ENCODE measurements at regions not wholly inside any gene's neighbourhood (a gene's known extent, or its start where the extent isn't known, plus 50 kb on each side); places are given as distances from the start of the nearest gene placed in this dataset.

GRCh38 chr10:108583877-108584276, 1339.4 kb downstream of the XPNPEP1 start:
- H3K27me3 ChIP-seq (ENCODE audit: control insufficient read depth in 4 of 4, insufficient read depth in 4 of 4, low read length in 3 of 4), result no peaks in the 10 kb centered on the region
- H3K36me3 ChIP-seq (ENCODE audit: control insufficient read depth in 4 of 4, insufficient read depth in 3 of 4, low read depth in 1 of 4, low read length in 3 of 4), result no peaks in the 10 kb centered on the region
- H3K4me3 ChIP-seq (ENCODE audit: low read depth in 1 of 3, low read length in 3 of 3), result no peak overlapping the region
- no peak overlapping the region for H3K27ac ChIP-seq (ENCODE audit: low read depth in 1 of 2, low read length in 2 of 2)
- DNase-seq (ENCODE audit: low spot score), result no peak
- no peaks in the 10 kb centered on the region for H3K9me3 ChIP-seq (ENCODE audit: control insufficient read depth in 4 of 4, low read length in 3 of 4)
- peaks cover 2 to 18% (median 13%) of the 10 kb centered on the region in 4 donors for H3K4me1 ChIP-seq (ENCODE audit: control insufficient read depth in 4 of 4, insufficient read depth in 4 of 4, low read length in 3 of 4)
- H3K9ac ChIP-seq (ENCODE audit: low read depth in 1 of 2, low read length in 2 of 2), result no peak overlapping the region
- WGBS, result 16% methylated on average over 1 of the region's 1 CpG
- TF ChIP-seq HNF4A (conservative IDR thresholded peaks at IDR 0.05) (peak in 1 of 2 donors; percentile 39), FOXA1 (IDR thresholded peaks at IDR 0.05) (no peak), RXRA (IDR thresholded peaks at IDR 0.05) (peak in 1 of 2 donors; percentile 23), JUND (IDR thresholded peaks at IDR 0.05) (peak in 1 of 2 donors; percentile 9)

GRCh38 chr10:108582888-108583287, 1340.4 kb downstream of the XPNPEP1 start:
- Histone ChIP-seq H3K36me3 (ENCODE audit: control insufficient read depth in 4 of 4, insufficient read depth in 3 of 4, low read depth in 1 of 4, low read length in 3 of 4) (no peaks in the 10 kb centered on the region), H3K4me1 (ENCODE audit: control insufficient read depth in 4 of 4, insufficient read depth in 4 of 4, low read length in 3 of 4) (peaks cover 5 to 27% (median 17%) of the 10 kb centered on the region in 4 donors), H3K9ac (ENCODE audit: low read depth in 1 of 2, low read length in 2 of 2) (no peak overlapping the region), H3K27ac (ENCODE audit: low read depth in 1 of 2, low read length in 2 of 2) (no peak overlapping the region), H3K9me3 (ENCODE audit: control insufficient read depth in 4 of 4, low read length in 3 of 4) (no peaks in the 10 kb centered on the region), H3K4me3 (ENCODE audit: low read depth in 1 of 3, low read length in 3 of 3) (no peak overlapping the region), H3K27me3 (ENCODE audit: control insufficient read depth in 4 of 4, insufficient read depth in 4 of 4, low read length in 3 of 4) (no peaks in the 10 kb centered on the region)
- no peak for DNase-seq (ENCODE audit: low spot score)
- TF ChIP-seq NR2F2 (IDR thresholded peaks at IDR 0.05) (no peak), REST (IDR thresholded peaks at IDR 0.05) (no peak), YY1 (IDR thresholded peaks at IDR 0.05) (peak; percentile 21), ATF3 (IDR thresholded peaks at IDR 0.05) (no peak), HNF4G (IDR thresholded peaks at IDR 0.05) (no peak), JUND (IDR thresholded peaks at IDR 0.05) (peak in 1 of 2 donors; percentile 89), HNF4A (conservative IDR thresholded peaks at IDR 0.05) (peak in 1 of 2 donors; percentile 85), FOXA1 (IDR thresholded peaks at IDR 0.05) (no peak), MAX (IDR thresholded peaks at IDR 0.05) (no peak), TAF1 (conservative IDR thresholded peaks at IDR 0.05) (no peak), RXRA (IDR thresholded peaks at IDR 0.05) (peak in 1 of 2 donors; percentile 71), SP1 (IDR thresholded peaks at IDR 0.05) (no peak), CTCF (IDR thresholded peaks at IDR 0.05; ENCODE audit: low read depth, low read length, missing input control) (no peak), ZBTB33 (IDR thresholded peaks at IDR 0.05) (no peak), RAD21 (IDR thresholded peaks at IDR 0.05) (no peak), EGR1 (IDR thresholded peaks at IDR 0.05; ENCODE audit: low read depth in 2 of 2) (no peak), GABPA (IDR thresholded peaks at IDR 0.05 in 1 of 2, conservative IDR thresholded peaks at IDR 0.05 in 1 of 2) (no peak), FOXA2 (IDR thresholded peaks at IDR 0.05) (no peak)
- WGBS, result 37% methylated on average over 1 of the region's 1 CpG

All from liver (tissue), 8 donors.